Nephron (organoid): ENCODE measurements at regions not wholly inside any gene's neighbourhood (a gene's known extent, or its start where the extent isn't known, plus 50 kb on each side); places are given as distances from the start of the nearest gene placed in this dataset.

ENCODE experiments used
- H3K27ac Mint-ChIP-seq, 3 experiments: 2 replicates each; pipeline ENCODE4 v1.8.0; 2020; ENCODE audit warnings: mixed read lengths in 3 of 3, mild to moderate bottlenecking in 2 of 3, moderate library complexity in 1 of 3
- H3K27me3 Mint-ChIP-seq: 2 replicates; pipeline ENCODE4 v1.8.0; 2021; ENCODE audit warnings: low read depth, mild to moderate bottlenecking, moderate library complexity, mixed read lengths
- H3K36me3 Mint-ChIP-seq: 2 replicates; pipeline ENCODE4 v1.8.0; 2020; ENCODE audit warnings: low read depth, mixed read lengths
- H3K4me1 Mint-ChIP-seq: 2 replicates; pipeline ENCODE4 v1.8.0; 2020; ENCODE audit warnings: mixed read lengths
- H3K4me3 Mint-ChIP-seq, 3 experiments: 2 replicates each; pipeline ENCODE4 v1.8.0; 2020; ENCODE audit warnings: mild to moderate bottlenecking in 3 of 3, mixed read lengths in 3 of 3, moderate library complexity in 2 of 3
- H3K9me3 Mint-ChIP-seq: 2 replicates; pipeline ENCODE4 v1.8.0; 2020; ENCODE audit warnings: mixed read lengths
- TF ChIP-seq, protein P1 (sequence below), 3 experiments: fragments of 200-600 bp; sonication (generic); IDR thresholded peaks; one replicate each; pipeline ENCODE4 v1.5.0; 2021; ENCODE audit warnings: antibody characterized with exemption in 3 of 3; ENCODE audit not compliant: unreplicated experiment in 3 of 3

DNA sequence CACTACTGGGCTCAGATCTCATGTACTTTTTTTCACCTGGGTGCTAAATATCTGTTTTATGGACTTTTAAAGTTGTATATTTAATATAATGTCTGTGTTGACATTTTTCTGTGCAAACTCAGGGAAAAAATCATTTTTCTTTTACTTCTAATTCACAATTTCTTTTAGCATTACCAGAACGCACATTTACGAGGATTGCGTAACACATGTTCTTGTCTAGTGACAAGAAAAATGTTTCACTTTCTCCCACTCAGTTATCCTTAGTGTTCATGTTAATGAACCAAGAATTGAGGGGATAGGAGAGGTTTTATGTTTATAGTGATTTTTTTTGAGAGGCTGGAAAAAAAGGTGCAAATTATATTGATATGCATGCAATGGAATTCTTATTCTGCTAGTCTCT lies 86.3 kb upstream of the PJA2 start:
- Mint-ChIP-seq H3K4me3 (no peak overlapping the region), H3K4me1 (peaks cover 6% of the 10 kb centered on the region), H3K9me3 (no peaks in the 10 kb centered on the region), H3K27ac (no peak overlapping the region), H3K36me3 (no peaks in the 10 kb centered on the region), H3K27me3 (no peaks in the 10 kb centered on the region)
- TF ChIP-seq, protein P1, sequence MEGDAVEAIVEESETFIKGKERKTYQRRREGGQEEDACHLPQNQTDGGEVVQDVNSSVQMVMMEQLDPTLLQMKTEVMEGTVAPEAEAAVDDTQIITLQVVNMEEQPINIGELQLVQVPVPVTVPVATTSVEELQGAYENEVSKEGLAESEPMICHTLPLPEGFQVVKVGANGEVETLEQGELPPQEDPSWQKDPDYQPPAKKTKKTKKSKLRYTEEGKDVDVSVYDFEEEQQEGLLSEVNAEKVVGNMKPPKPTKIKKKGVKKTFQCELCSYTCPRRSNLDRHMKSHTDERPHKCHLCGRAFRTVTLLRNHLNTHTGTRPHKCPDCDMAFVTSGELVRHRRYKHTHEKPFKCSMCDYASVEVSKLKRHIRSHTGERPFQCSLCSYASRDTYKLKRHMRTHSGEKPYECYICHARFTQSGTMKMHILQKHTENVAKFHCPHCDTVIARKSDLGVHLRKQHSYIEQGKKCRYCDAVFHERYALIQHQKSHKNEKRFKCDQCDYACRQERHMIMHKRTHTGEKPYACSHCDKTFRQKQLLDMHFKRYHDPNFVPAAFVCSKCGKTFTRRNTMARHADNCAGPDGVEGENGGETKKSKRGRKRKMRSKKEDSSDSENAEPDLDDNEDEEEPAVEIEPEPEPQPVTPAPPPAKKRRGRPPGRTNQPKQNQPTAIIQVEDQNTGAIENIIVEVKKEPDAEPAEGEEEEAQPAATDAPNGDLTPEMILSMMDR (IDR thresholded peaks at IDR 0.05; ENCODE audit: unreplicated experiment in 3 of 3): no peak

DNA sequence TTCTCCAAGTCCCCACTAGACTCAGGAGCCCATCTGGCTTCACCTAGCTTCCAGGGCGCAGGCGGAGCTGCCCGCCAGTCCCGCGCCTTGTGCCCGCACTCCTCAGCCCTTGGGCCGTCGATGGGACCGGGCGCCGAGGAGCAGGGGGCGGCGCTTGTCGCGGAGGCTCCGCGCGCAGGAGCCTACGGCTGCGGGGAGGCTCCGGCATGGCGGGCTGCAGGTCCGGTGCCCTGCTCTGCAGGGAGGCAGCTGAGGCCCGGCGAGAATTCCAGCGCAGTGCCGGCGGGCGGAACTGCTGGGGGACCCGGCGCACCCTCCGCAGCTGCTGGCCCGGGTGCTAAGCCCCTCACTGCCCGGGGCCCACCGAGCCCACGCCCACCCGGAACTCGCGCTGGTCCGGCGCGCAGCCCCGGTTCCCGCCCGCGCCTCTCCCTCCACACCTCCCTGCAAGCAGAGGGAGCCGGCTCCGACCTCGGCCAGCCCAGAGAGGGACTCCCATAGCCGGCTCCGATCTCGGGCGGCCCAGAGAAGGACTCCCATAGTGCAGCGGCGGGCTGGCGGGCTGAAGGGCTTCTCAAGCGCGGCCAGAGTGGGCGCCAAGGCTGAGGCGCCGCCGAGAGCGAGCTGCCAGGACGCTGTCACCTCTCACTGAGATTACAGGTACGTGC lies 78.1 kb upstream of the PJA2 start:
- peaks cover 3% of the 10 kb centered on the region for H3K27me3 Mint-ChIP-seq
- TF ChIP-seq, protein P1 (IDR thresholded peaks at IDR 0.05; ENCODE audit: unreplicated experiment in 3 of 3): no peak
- H3K36me3 Mint-ChIP-seq: no peaks in the 10 kb centered on the region
- H3K4me1 Mint-ChIP-seq: peaks cover 12% of the 10 kb centered on the region
- H3K9me3 Mint-ChIP-seq: peaks cover 8% of the 10 kb centered on the region
- H3K27ac Mint-ChIP-seq: no peak overlapping the region
- no peak overlapping the region for H3K4me3 Mint-ChIP-seq

DNA sequence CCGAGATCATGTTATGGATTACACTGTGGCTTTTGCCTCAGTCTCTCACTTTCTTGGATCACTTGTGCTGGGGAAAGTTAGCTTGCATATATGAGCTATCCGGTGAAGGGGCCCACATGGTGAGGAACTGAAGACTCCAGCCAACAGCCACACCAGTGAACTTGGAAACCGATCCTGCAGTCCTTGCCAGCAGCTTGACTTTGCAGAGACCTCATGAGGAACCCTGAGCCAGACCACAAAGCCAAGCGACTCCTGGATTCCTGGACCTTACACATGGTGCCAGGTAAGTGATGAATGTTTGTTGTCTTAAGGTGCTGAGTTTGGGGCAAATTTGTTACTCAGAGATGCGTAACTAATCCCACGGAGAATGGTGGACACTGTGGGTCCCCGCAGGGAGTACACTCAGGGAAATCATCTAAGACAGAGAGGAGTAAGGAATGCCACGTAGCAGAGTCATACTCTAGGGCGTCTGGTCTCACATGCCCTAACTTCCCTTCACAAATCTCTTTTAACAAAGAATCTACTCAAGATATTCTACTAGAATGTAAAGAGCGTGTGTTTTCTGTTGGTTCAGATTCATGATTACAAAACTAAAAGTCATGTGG lies 76.5 kb upstream of the PJA2 start:
- no peak overlapping the region for H3K4me3 Mint-ChIP-seq

DNA sequence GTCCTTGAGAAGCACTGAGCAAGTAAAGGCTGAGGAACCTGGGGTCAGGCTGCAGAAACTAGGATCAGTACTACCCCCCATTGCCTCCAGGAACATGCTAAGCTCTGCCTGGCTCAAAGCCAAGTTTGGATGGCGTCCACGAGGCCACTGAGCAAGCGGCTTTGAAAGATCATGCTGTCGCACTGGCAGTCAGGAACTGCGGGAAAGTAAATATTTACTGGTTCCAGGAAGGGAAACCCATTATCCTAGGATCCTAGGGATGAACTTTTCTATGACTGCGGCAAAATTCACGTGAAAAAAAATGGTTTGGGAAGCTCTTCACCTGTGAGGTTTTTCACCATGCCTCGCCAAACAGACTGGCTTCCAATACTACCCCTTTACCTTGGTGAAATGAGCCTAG lies 75.3 kb upstream of the PJA2 start:
- TF ChIP-seq, protein P1 (IDR thresholded peaks at IDR 0.05; ENCODE audit: unreplicated experiment in 3 of 3): no peak
- H3K27me3 Mint-ChIP-seq: peaks cover 3% of the 10 kb centered on the region
- no peak overlapping the region for H3K4me3 Mint-ChIP-seq
- H3K4me1 Mint-ChIP-seq: peaks cover 15% of the 10 kb centered on the region
- no peaks in the 10 kb centered on the region for H3K36me3 Mint-ChIP-seq
- H3K27ac Mint-ChIP-seq: no peak overlapping the region
- H3K9me3 Mint-ChIP-seq: peaks cover 8% of the 10 kb centered on the region

More for the DNA sequence above, 76.5 kb upstream of the PJA2 start:
- Mint-ChIP-seq H3K9me3 (peaks cover 8% of the 10 kb centered on the region), H3K27me3 (peaks cover 3% of the 10 kb centered on the region), H3K4me1 (peaks cover 15% of the 10 kb centered on the region), H3K36me3 (no peaks in the 10 kb centered on the region), H3K27ac (peak overlapping the region in 1 of 3 experiments; percentile 34)
- TF ChIP-seq, protein P1 (IDR thresholded peaks at IDR 0.05; ENCODE audit: unreplicated experiment in 3 of 3): no peak

DNA sequence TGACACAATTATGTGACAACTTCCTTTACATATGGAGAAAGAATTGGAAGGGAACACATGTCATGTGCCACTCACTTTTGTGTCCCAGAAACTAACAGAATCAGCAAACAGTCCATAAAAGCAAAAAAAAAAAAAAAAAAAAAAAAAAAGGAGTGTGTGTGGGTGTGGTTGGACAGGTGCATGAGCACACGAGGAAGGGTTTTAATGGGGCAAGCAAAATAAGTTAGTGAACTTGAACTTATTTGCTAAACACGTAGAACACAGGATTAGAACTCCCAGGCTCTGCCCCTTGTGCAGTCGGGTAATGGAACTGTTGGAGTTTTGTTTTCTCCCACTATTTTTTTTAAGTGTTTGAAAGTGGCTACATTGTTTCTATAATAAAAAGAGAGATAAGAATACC lies 74.8 kb upstream of the PJA2 start:
- H3K4me3 Mint-ChIP-seq: no peak overlapping the region
- TF ChIP-seq, protein P1 (IDR thresholded peaks at IDR 0.05; ENCODE audit: unreplicated experiment in 3 of 3): no peak
- H3K9me3 Mint-ChIP-seq: peaks cover 8% of the 10 kb centered on the region
- no peaks in the 10 kb centered on the region for H3K36me3 Mint-ChIP-seq
- H3K27ac Mint-ChIP-seq: no peak overlapping the region
- peaks cover 3% of the 10 kb centered on the region for H3K27me3 Mint-ChIP-seq
- H3K4me1 Mint-ChIP-seq: peaks cover 15% of the 10 kb centered on the region
